Peyer's patch (tissue), 4 donors: ENCODE measurements at regions not wholly inside any gene's neighbourhood (a gene's known extent, or its start where the extent isn't known, plus 50 kb on each side); places are given as distances from the start of the nearest gene placed in this dataset.

ENCODE experiments used
- DNase-seq, 3 donors: peaks; one replicate each; pipeline ENCODE4 v3.0.0-alpha.2; 2017 to 2019
- H3K27ac ChIP-seq, 4 donors: fragments of 200-600 bp; sonication (generic); one replicate each; pipeline ENCODE4 v1.5.1; 2016 to 2019
- H3K27me3 ChIP-seq, 2 donors: fragments of 200-600 bp; sonication (generic); one replicate each; pipeline ENCODE4 v1.5.1; 2019
- H3K36me3 ChIP-seq, 3 donors: fragments of 200-600 bp; sonication (generic); one replicate each; pipeline ENCODE4 v1.5.1; 2016 to 2019
- H3K4me1 ChIP-seq, 4 donors: fragments of 200-600 bp; sonication (generic); one replicate each; pipeline ENCODE4 v1.5.1; 2016 to 2019
- H3K4me3 ChIP-seq, 4 donors: fragments of 200-600 bp; sonication (generic); 1 replicate in 3 of 4; 2 replicates in 1 of 4; pipeline ENCODE4 v1.5.1; 2016 to 2019; ENCODE audit warnings: mild to moderate bottlenecking in 1 of 4
- H3K9me3 ChIP-seq, 4 donors: fragments of 200-600 bp; sonication (generic); one replicate each; pipeline ENCODE4 v1.5.1; 2016 to 2019; ENCODE audit warnings: mild to moderate bottlenecking in 1 of 4
- CTCF ChIP-seq, 6 experiments: fragments of 450-650 bp in 4 of 6; fragments of 200-600 bp in 2 of 6; sonication (generic) in 1 of 6; IDR thresholded peaks; one replicate each; pipeline ENCODE4 v1.5.1; 2017 to 2019; ENCODE audit warnings: antibody characterized with exemption in 6 of 6, mild to moderate bottlenecking in 3 of 6, moderate library complexity in 1 of 6
- POLR2A ChIP-seq, 2 donors: fragments of 450-650 bp; IDR thresholded peaks; one replicate each; pipeline ENCODE4 v1.5.1; 2017; ENCODE audit warnings: antibody characterized with exemption in 2 of 2, mild to moderate bottlenecking in 2 of 2, moderate library complexity in 2 of 2

- H3K4me3 ChIP-seq = no peak overlapping the region
- no peaks in the 10 kb centered on the region for H3K9me3 ChIP-seq
- no peak for DNase-seq
- no peak overlapping the region for H3K27ac ChIP-seq
- TF ChIP-seq CTCF (IDR thresholded peaks at IDR 0.05) (no peak), POLR2A (IDR thresholded peaks at IDR 0.05) (no peak)
- H3K4me1 ChIP-seq = no peaks in the 10 kb centered on the region
- H3K27me3 ChIP-seq = no peaks in the 10 kb centered on the region
- no peaks in the 10 kb centered on the region for H3K36me3 ChIP-seq
These were observed 250.1 kb downstream of the MAT2B start for GRCh38 chr5:163755505-163755904.

- no peak for TF ChIP-seq POLR2A (IDR thresholded peaks at IDR 0.05)
- TF ChIP-seq CTCF (IDR thresholded peaks at IDR 0.05) = no peak
- no peak for DNase-seq
- Histone ChIP-seq H3K27me3 (no peaks in the 10 kb centered on the region), H3K36me3 (no peaks in the 10 kb centered on the region), H3K27ac (no peak overlapping the region), H3K4me1 (no peaks in the 10 kb centered on the region), H3K9me3 (no peaks in the 10 kb centered on the region), H3K4me3 (no peak overlapping the region)
These were observed 250.8 kb downstream of the MAT2B start for GRCh38 chr5:163756170-163756569.

DNA sequence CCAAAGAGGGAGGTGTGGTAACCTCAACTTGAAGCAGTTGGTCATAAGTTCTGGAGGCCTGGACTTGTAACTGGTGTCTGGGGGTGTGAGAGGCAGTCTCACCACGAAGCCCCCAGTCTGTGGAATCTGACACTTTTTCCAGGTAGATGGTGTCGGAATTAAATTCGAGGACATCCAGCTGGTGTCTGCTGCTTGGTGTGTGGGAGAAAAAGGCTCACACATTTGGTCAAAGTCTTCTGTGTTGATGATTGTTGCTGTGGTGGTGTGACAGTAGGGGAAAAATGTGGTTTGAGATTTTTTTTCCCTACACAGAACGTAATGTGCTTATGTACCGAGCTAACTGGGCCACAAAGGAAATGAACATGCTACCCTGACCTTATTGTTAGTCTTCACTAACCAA, 251.9 kb downstream of the MAT2B start:
- no peak overlapping the region for H3K4me3 ChIP-seq
- no peaks in the 10 kb centered on the region for H3K9me3 ChIP-seq
- no peak for DNase-seq
- no peaks in the 10 kb centered on the region for H3K36me3 ChIP-seq
- no peaks in the 10 kb centered on the region for H3K27me3 ChIP-seq
- no peaks in the 10 kb centered on the region for H3K4me1 ChIP-seq
- no peak overlapping the region for H3K27ac ChIP-seq
- no peak for TF ChIP-seq POLR2A (IDR thresholded peaks at IDR 0.05)
- TF ChIP-seq CTCF (IDR thresholded peaks at IDR 0.05) = no peak

GRCh38 chr5:163758283-163758711, 252.9 kb downstream of the MAT2B start:
- no peak for DNase-seq
- Histone ChIP-seq H3K4me1 (no peaks in the 10 kb centered on the region), H3K27ac (no peak overlapping the region), H3K36me3 (no peaks in the 10 kb centered on the region), H3K9me3 (no peaks in the 10 kb centered on the region), H3K4me3 (no peak overlapping the region), H3K27me3 (no peaks in the 10 kb centered on the region)
- TF ChIP-seq POLR2A (IDR thresholded peaks at IDR 0.05) (no peak), CTCF (IDR thresholded peaks at IDR 0.05) (no peak)

GRCh38 chr5:163759000-163759704, 253.7 kb downstream of the MAT2B start:
- TF ChIP-seq CTCF (IDR thresholded peaks at IDR 0.05) = no peak
- no peak for TF ChIP-seq POLR2A (IDR thresholded peaks at IDR 0.05)
- H3K9me3 ChIP-seq = no peaks in the 10 kb centered on the region
- DNase-seq = no peak
- no peaks in the 10 kb centered on the region for H3K27me3 ChIP-seq
- H3K4me1 ChIP-seq = no peaks in the 10 kb centered on the region
- H3K4me3 ChIP-seq = no peak overlapping the region
- H3K36me3 ChIP-seq = no peaks in the 10 kb centered on the region
- H3K27ac ChIP-seq = no peak overlapping the region

DNA sequence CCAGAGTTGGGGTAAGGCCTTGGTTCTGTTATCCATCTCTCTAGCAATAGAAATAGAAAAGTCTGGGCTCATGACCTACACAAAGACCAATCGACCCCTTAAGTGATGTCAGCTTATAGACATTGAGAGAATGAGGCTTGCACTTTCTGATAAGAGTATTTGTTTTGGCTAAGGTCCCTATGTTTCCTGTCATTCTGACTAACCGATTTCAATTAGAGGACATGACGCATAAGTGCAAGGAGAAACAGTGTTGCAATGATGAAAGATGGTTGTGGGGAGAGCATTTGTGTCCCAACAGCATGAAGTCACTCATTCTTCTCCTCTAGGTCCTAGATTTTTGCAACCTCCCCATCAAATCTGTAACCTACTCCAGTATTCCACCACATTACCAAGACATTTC, 255.1 kb downstream of the MAT2B start:
- no peaks in the 10 kb centered on the region for H3K4me1 ChIP-seq
- H3K4me3 ChIP-seq = no peak overlapping the region
- DNase-seq = no peak
- no peaks in the 10 kb centered on the region for H3K9me3 ChIP-seq
- no peak overlapping the region for H3K27ac ChIP-seq
- no peaks in the 10 kb centered on the region for H3K36me3 ChIP-seq
- no peak for TF ChIP-seq CTCF (IDR thresholded peaks at IDR 0.05)
- no peak for TF ChIP-seq POLR2A (IDR thresholded peaks at IDR 0.05)
- H3K27me3 ChIP-seq = no peaks in the 10 kb centered on the region
